GM12864 (cell line): ENCODE measurements at regions not wholly inside any gene's neighbourhood (a gene's known extent, or its start where the extent isn't known, plus 50 kb on each side); places are given as distances from the start of the nearest gene placed in this dataset.

Source experiments
- DNase-seq: peaks from one replicate; pipeline ENCODE4 v3.0.0-alpha.2; 2011; ENCODE audit warnings: low read depth
- H3K4me3 ChIP-seq: 2 replicates; pipeline ENCODE4 v1.5.1; 2011; ENCODE audit warnings: mild to moderate bottlenecking, low read depth, low read length, control low read depth
- CTCF ChIP-seq: IDR thresholded peaks from 2 replicates; pipeline ENCODE4 v1.5.1; 2011; ENCODE audit warnings: low read depth, mild to moderate bottlenecking, moderate library complexity, low read length, control low read depth, inconsistent platforms; ENCODE audit errors: missing control alignments

GRCh38 chr15:46617507-46617906 lies 982.7 kb downstream of the SQOR start:
- TF ChIP-seq CTCF, result no peak
- no peak for DNase-seq
- no peak overlapping the region for H3K4me3 ChIP-seq

GRCh38 chr15:46618984-46619383 lies 984.2 kb downstream of the SQOR start:
- DNase-seq, result no peak

GRCh38 chr15:46620392-46621013 lies 985.7 kb downstream of the SQOR start:
- DNase-seq, result no peak
- TF ChIP-seq CTCF, result no peak

More at GRCh38 chr15:46618984-46619383, 984.2 kb downstream of the SQOR start:
- TF ChIP-seq CTCF, result no peak
- H3K4me3 ChIP-seq, result no peak overlapping the region

GRCh38 chr15:46622851-46623250 lies 988.0 kb downstream of the SQOR start:
- TF ChIP-seq CTCF, result no peak
- no peak overlapping the region for H3K4me3 ChIP-seq
- no peak for DNase-seq

More at GRCh38 chr15:46620392-46621013, 985.7 kb downstream of the SQOR start:
- no peak overlapping the region for H3K4me3 ChIP-seq

GRCh38 chr15:46636206-46636605 lies 1001.4 kb downstream of the SQOR start:
- no peak for DNase-seq
- no peak for TF ChIP-seq CTCF
- H3K4me3 ChIP-seq, result no peak overlapping the region

- TF ChIP-seq CTCF, result no peak
- H3K4me3 ChIP-seq, result no peak overlapping the region
- no peak for DNase-seq
Observed at GRCh38 chr15:46644501-46645481, 1010.0 kb downstream of the SQOR start.
